HEK293 (cell line): ENCODE measurements at regions not wholly inside any gene's neighbourhood (a gene's known extent, or its start where the extent isn't known, plus 50 kb on each side); places are given as distances from the start of the nearest gene placed in this dataset.

Experiments
- CTCF ChIA-PET: fragments of 350-600 bp; formaldehyde crosslinking; extraction: SDS; loops from one replicate; lab custom pipeline; 2021; ENCODE audit warnings: antibody characterized with exemption; lab: Yijun Ruan, JAX
- POLR2A ChIA-PET: fragments of 300-600 bp; formaldehyde crosslinking; extraction: SDS; loops from one replicate; lab custom pipeline; 2020; ENCODE audit warnings: antibody characterized with exemption, inconsistent platforms; lab: Yijun Ruan, JAX
- H3K27ac ChIP-seq: fragments of 200-500 bp; sonication (Bioruptor generic); 2 replicates; pipeline ENCODE4 v1.5.1; 2014; ENCODE audit warnings: low read depth, low read length, control low read depth, inconsistent platforms; ENCODE audit errors: extremely low read depth
- H3K36me3 ChIP-seq, 2 experiments: fragments of 200-500 bp in 1 of 2; sonication (Bioruptor generic) in 1 of 2; 1 replicate in 1 of 2; 2 replicates in 1 of 2; pipeline ENCODE4 v1.5.1; 2014 to 2017; ENCODE audit warnings: inconsistent platforms in 2 of 2, low read length in 2 of 2; ENCODE audit not compliant: control insufficient read depth in 2 of 2, insufficient read depth in 1 of 2
- H3K4me1 ChIP-seq: fragments of 200-500 bp; sonication (Bioruptor generic); 2 replicates; pipeline ENCODE4 v1.5.1; 2014; ENCODE audit warnings: mild to moderate bottlenecking, low read length, inconsistent platforms; ENCODE audit not compliant: control insufficient read depth, insufficient read depth
- H3K4me3 ChIP-seq: 2 replicates; pipeline ENCODE4 v1.5.1; 2011; ENCODE audit warnings: low read depth, mild to moderate bottlenecking, control low read depth, low read length, moderate library complexity
- H3K9me3 ChIP-seq: fragments of 200-500 bp; sonication (Bioruptor generic); 2 replicates; pipeline ENCODE4 v1.5.1; 2014; ENCODE audit warnings: low read depth, low read length, inconsistent platforms; ENCODE audit not compliant: control insufficient read depth, insufficient read depth
- BCL11A ChIP-seq: fragments of 450-650 bp; formaldehyde crosslinking; IDR thresholded peaks from 2 replicates; pipeline ENCODE4 v1.5.1; 2016; ENCODE audit warnings: low read depth, missing biosample characterization, missing genetic modification characterization
- GFI1B ChIP-seq: fragments of 450-650 bp; formaldehyde crosslinking; IDR thresholded peaks from 2 replicates; pipeline ENCODE4 v1.5.1; 2016; ENCODE audit warnings: missing biosample characterization, missing genetic modification characterization
- GLIS2 ChIP-seq: fragments of 450-650 bp; formaldehyde crosslinking; IDR thresholded peaks from 2 replicates; pipeline ENCODE4 v1.5.1; 2016; ENCODE audit warnings: missing biosample characterization, missing genetic modification characterization
- MEIS1 ChIP-seq: sonication (generic); formaldehyde crosslinking; IDR thresholded peaks from 2 replicates; pipeline ENCODE4 v1.8.1; 2022; ENCODE audit warnings: missing genetic modification reagents, mild to moderate bottlenecking, borderline replicate concordance
- MZF1 ChIP-seq: fragments of 450-650 bp; formaldehyde crosslinking; IDR thresholded peaks from 2 replicates; pipeline ENCODE4 v1.5.1; 2017; ENCODE audit warnings: missing biosample characterization, missing genetic modification characterization, borderline replicate concordance
- RBAK ChIP-seq: fragments of 450-650 bp; formaldehyde crosslinking; IDR thresholded peaks from 2 replicates; pipeline ENCODE4 v1.5.1; 2016; ENCODE audit warnings: missing biosample characterization, missing genetic modification characterization
- ZBTB7A ChIP-seq: fragments of 450-650 bp; formaldehyde crosslinking; IDR thresholded peaks from 2 replicates; pipeline ENCODE4 v1.5.1; 2016; ENCODE audit warnings: low read depth, missing biosample characterization, missing genetic modification characterization
- ZFP41 ChIP-seq: fragments of 450-650 bp; formaldehyde crosslinking; IDR thresholded peaks from 2 replicates; pipeline ENCODE4 v1.5.1; 2016; ENCODE audit warnings: missing biosample characterization, missing genetic modification characterization, borderline replicate concordance
- ZNF132 ChIP-seq: fragments of 450-650 bp; formaldehyde crosslinking; IDR thresholded peaks from 2 replicates; pipeline ENCODE4 v1.5.1; 2017; ENCODE audit warnings: missing biosample characterization, missing genetic modification characterization, borderline replicate concordance
- ZNF138 ChIP-seq: fragments of 450-650 bp; formaldehyde crosslinking; IDR thresholded peaks from 2 replicates; pipeline ENCODE4 v1.5.1; 2016; ENCODE audit warnings: missing biosample characterization, missing genetic modification characterization, borderline replicate concordance
- ZNF175 ChIP-seq: fragments of 450-650 bp; formaldehyde crosslinking; IDR thresholded peaks from 2 replicates; pipeline ENCODE4 v1.5.1; 2016; ENCODE audit warnings: missing biosample characterization, missing genetic modification characterization
- ZNF202 ChIP-seq: fragments of 450-650 bp; formaldehyde crosslinking; IDR thresholded peaks from 2 replicates; pipeline ENCODE4 v1.5.1; 2016; ENCODE audit warnings: missing biosample characterization, missing genetic modification characterization, borderline replicate concordance
- ZNF211 ChIP-seq: fragments of 450-650 bp; formaldehyde crosslinking; IDR thresholded peaks from 2 replicates; pipeline ENCODE4 v1.5.1; 2016; ENCODE audit warnings: low read depth, missing biosample characterization, missing genetic modification characterization
- ZNF221 ChIP-seq: fragments of 450-650 bp; formaldehyde crosslinking; IDR thresholded peaks from 2 replicates; pipeline ENCODE4 v1.5.1; 2017; ENCODE audit warnings: missing biosample characterization, missing genetic modification characterization, borderline replicate concordance
- ZNF223 ChIP-seq: fragments of 450-650 bp; formaldehyde crosslinking; IDR thresholded peaks from 2 replicates; pipeline ENCODE4 v1.5.1; 2016; ENCODE audit warnings: missing biosample characterization, missing genetic modification characterization
- ZNF23 ChIP-seq: fragments of 450-650 bp; formaldehyde crosslinking; IDR thresholded peaks from 2 replicates; pipeline ENCODE4 v1.5.1; 2016; ENCODE audit warnings: missing biosample characterization, missing genetic modification characterization, borderline replicate concordance
- ZNF341 ChIP-seq: fragments of 450-650 bp; formaldehyde crosslinking; IDR thresholded peaks from 2 replicates; pipeline ENCODE4; 2016; ENCODE audit warnings: low read depth, missing biosample characterization, missing genetic modification characterization
- ZNF37A ChIP-seq: fragments of 450-650 bp; IDR thresholded peaks from 2 replicates; pipeline ENCODE4 v1.5.1; 2018; ENCODE audit warnings: missing biosample characterization, missing genetic modification characterization
- ZNF473 ChIP-seq: fragments of 450-650 bp; formaldehyde crosslinking; IDR thresholded peaks from 2 replicates; pipeline ENCODE4 v1.5.1; 2017; ENCODE audit warnings: missing biosample characterization, missing genetic modification characterization
- ZNF521 ChIP-seq: fragments of 450-650 bp; formaldehyde crosslinking; IDR thresholded peaks from 2 replicates; pipeline ENCODE4 v1.5.1; 2017; ENCODE audit warnings: missing biosample characterization, mild to moderate bottlenecking, missing genetic modification characterization
- ZNF629 ChIP-seq: fragments of 450-650 bp; formaldehyde crosslinking; IDR thresholded peaks from 2 replicates; pipeline ENCODE4 v1.5.1; 2017; ENCODE audit warnings: missing biosample characterization, missing genetic modification characterization
- ZNF670 ChIP-seq: fragments of 450-650 bp; formaldehyde crosslinking; IDR thresholded peaks from 2 replicates; pipeline ENCODE4 v1.5.1; 2016; ENCODE audit warnings: missing biosample characterization, missing genetic modification characterization, low read depth
- ZNF707 ChIP-seq: fragments of 450-650 bp; formaldehyde crosslinking; IDR thresholded peaks from 2 replicates; pipeline ENCODE4 v1.5.1; 2016; ENCODE audit warnings: missing biosample characterization, missing genetic modification characterization
- ZNF747 ChIP-seq: fragments of 450-650 bp; formaldehyde crosslinking; IDR thresholded peaks from 2 replicates; pipeline ENCODE4 v1.5.1; 2016; ENCODE audit warnings: missing biosample characterization, missing genetic modification characterization
- ZNF776 ChIP-seq: fragments of 450-650 bp; formaldehyde crosslinking; IDR thresholded peaks from 2 replicates; pipeline ENCODE4 v1.5.0; 2017; ENCODE audit warnings: missing biosample characterization, missing genetic modification characterization, borderline replicate concordance
- ZNF777 ChIP-seq: fragments of 450-650 bp; formaldehyde crosslinking; IDR thresholded peaks from 2 replicates; pipeline ENCODE4 v1.5.1; 2017; ENCODE audit warnings: missing biosample characterization, missing genetic modification characterization, borderline replicate concordance
- ZNF785 ChIP-seq: fragments of 450-650 bp; formaldehyde crosslinking; IDR thresholded peaks from 2 replicates; pipeline ENCODE4 v1.5.1; 2016; ENCODE audit warnings: missing biosample characterization, missing genetic modification characterization
- TF ChIP-seq, protein P1 (sequence below): fragments of 450-650 bp; formaldehyde crosslinking; IDR thresholded peaks from 2 replicates; pipeline ENCODE4 v1.5.1; 2017; ENCODE audit warnings: missing biosample characterization, missing genetic modification characterization
- TF ChIP-seq, protein P2 (sequence below): fragments of 450-650 bp; formaldehyde crosslinking; IDR thresholded peaks from 2 replicates; pipeline ENCODE4 v1.5.1; 2016; ENCODE audit warnings: missing biosample characterization, missing genetic modification characterization
- TF ChIP-seq, protein P3 (sequence below): fragments of 450-650 bp; formaldehyde crosslinking; IDR thresholded peaks from 2 replicates; pipeline ENCODE4 v1.5.1; 2016; ENCODE audit warnings: missing biosample characterization, missing genetic modification characterization
- TF ChIP-seq, protein P4 (sequence below): fragments of 450-650 bp; IDR thresholded peaks from 2 replicates; pipeline ENCODE4 v1.5.1; 2018; ENCODE audit warnings: missing biosample characterization, missing genetic modification characterization

DNA sequence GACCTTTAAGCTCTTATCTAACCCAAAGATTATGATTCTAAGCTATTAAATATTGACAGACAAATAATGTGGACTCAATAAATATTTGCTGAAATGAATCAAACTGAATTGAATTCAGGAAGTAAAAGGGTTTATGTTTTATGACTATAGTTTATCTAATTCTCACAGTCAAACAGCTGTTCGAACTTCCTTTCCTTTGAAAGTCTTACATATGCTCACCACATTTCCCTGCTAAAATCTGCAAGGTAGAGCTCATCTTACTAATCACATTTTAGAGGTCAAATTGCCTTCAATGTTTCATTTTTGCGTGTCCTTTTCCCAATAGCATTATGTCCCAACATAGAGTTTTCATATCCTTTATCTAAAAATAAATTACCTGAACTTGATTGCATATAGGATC, 154.9 kb upstream of the PPP1R3A start:
- ChIA-PET CTCF (interaction anchor here (0.6 to 0.9 kb wide), 4 partner anchors 8 to 136 kb away, joined by 3 to 5 read pairs (median 3); no protein-coding TSS in a partner anchor), POLR2A (no interaction called here)
- H3K36me3 ChIP-seq, result no peaks in the 10 kb centered on the region
- no peaks in the 10 kb centered on the region for H3K4me1 ChIP-seq
- no peaks in the 10 kb centered on the region for H3K9me3 ChIP-seq
- TF ChIP-seq ZNF747 (tag by site-specific recombination), result no peak
- TF ChIP-seq ZNF777 (tag by site-specific recombination), result no peak
- TF ChIP-seq ZNF629 (tag by site-specific recombination), result no peak
- TF ChIP-seq ZNF138 (tag by site-specific recombination), result no peak
- no peak for TF ChIP-seq ZNF132 (tag by site-specific recombination)
- TF ChIP-seq ZFP41 (tag by site-specific recombination), result no peak
- no peak for TF ChIP-seq GLIS2 (tag by site-specific recombination)
- TF ChIP-seq, protein P1, sequence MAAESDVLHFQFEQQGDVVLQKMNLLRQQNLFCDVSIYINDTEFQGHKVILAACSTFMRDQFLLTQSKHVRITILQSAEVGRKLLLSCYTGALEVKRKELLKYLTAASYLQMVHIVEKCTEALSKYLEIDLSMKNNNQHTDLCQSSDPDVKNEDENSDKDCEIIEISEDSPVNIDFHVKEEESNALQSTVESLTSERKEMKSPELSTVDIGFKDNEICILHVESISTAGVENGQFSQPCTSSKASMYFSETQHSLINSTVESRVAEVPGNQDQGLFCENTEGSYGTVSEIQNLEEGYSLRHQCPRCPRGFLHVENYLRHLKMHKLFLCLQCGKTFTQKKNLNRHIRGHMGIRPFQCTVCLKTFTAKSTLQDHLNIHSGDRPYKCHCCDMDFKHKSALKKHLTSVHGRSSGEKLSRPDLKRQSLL (tag by site-specific recombination), result no peak
- TF ChIP-seq ZNF202, result no peak
- no peak for TF ChIP-seq ZNF776
- TF ChIP-seq ZNF785 (tag by site-specific recombination), result no peak
- no peak for TF ChIP-seq ZNF707 (tag by site-specific recombination)
- no peak for TF ChIP-seq ZNF223 (tag by site-specific recombination)
- TF ChIP-seq ZNF37A (tag by site-specific recombination), result no peak
- no peak for TF ChIP-seq RBAK (tag by site-specific recombination)
- TF ChIP-seq ZNF670 (tag by site-specific recombination), result no peak
- no peak for TF ChIP-seq MZF1 (tag by site-specific recombination)
- no peak for TF ChIP-seq MEIS1 (CRISPR knock-in tag)
- TF ChIP-seq ZNF341 (tag by site-specific recombination), result no peak
- no peak for TF ChIP-seq ZNF221 (tag by site-specific recombination)
- TF ChIP-seq, all 188 proteins: peak for 0
- Histone ChIP-seq H3K27ac (no peak overlapping the region), H3K4me3 (no peak overlapping the region)

- Histone ChIP-seq H3K4me1 (no peaks in the 10 kb centered on the region), H3K36me3 (no peaks in the 10 kb centered on the region), H3K4me3 (no peak overlapping the region), H3K27ac (no peak overlapping the region), H3K9me3 (no peaks in the 10 kb centered on the region)
- POLR2A ChIA-PET, result no interaction called here
- CTCF ChIA-PET, result no interaction called here
- TF ChIP-seq, protein P2, sequence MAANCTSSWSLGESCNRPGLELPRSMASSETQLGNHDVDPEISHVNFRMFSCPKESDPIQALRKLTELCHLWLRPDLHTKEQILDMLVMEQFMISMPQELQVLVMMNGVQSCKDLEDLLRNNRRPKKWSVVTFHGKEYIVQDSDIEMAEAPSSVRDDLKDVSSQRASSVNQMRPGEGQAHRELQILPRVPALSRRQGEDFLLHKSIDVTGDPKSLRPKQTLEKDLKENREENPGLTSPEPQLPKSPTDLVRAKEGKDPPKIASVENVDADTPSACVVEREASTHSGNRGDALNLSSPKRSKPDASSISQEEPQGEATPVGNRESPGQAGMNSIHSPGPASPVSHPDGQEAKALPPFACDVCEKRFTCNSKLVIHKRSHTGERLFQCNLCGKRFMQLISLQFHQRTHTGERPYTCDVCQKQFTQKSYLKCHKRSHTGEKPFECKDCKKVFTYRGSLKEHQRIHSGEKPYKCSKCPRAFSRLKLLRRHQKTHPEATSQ (tag by site-specific recombination), result no peak
- TF ChIP-seq ZNF211 (tag by site-specific recombination), result no peak
- no peak for TF ChIP-seq ZBTB7A (tag by site-specific recombination)
- no peak for TF ChIP-seq GFI1B (tag by site-specific recombination)
- TF ChIP-seq BCL11A, result no peak
- TF ChIP-seq, protein P3, sequence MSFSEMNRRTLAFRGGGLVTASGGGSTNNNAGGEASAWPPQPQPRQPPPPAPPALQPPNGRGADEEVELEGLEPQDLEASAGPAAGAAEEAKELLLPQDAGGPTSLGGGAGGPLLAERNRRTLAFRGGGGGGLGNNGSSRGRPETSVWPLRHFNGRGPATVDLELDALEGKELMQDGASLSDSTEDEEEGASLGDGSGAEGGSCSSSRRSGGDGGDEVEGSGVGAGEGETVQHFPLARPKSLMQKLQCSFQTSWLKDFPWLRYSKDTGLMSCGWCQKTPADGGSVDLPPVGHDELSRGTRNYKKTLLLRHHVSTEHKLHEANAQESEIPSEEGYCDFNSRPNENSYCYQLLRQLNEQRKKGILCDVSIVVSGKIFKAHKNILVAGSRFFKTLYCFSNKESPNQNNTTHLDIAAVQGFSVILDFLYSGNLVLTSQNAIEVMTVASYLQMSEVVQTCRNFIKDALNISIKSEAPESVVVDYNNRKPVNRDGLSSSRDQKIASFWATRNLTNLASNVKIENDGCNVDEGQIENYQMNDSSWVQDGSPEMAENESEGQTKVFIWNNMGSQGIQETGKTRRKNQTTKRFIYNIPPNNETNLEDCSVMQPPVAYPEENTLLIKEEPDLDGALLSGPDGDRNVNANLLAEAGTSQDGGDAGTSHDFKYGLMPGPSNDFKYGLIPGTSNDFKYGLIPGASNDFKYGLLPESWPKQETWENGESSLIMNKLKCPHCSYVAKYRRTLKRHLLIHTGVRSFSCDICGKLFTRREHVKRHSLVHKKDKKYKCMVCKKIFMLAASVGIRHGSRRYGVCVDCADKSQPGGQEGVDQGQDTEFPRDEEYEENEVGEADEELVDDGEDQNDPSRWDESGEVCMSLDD (tag by site-specific recombination), result no peak
- no peak for TF ChIP-seq ZNF521
- TF ChIP-seq, protein P4, sequence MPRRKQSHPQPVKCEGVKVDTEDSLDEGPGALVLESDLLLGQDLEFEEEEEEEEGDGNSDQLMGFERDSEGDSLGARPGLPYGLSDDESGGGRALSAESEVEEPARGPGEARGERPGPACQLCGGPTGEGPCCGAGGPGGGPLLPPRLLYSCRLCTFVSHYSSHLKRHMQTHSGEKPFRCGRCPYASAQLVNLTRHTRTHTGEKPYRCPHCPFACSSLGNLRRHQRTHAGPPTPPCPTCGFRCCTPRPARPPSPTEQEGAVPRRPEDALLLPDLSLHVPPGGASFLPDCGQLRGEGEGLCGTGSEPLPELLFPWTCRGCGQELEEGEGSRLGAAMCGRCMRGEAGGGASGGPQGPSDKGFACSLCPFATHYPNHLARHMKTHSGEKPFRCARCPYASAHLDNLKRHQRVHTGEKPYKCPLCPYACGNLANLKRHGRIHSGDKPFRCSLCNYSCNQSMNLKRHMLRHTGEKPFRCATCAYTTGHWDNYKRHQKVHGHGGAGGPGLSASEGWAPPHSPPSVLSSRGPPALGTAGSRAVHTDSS, result no peak
- TF ChIP-seq ZNF175, result no peak
- TF ChIP-seq ZNF473, result no peak
- TF ChIP-seq ZNF23, result no peak
These were observed 151.4 kb upstream of the PPP1R3A start for GRCh38 chr7:114070246-114070645.
